HepG2 (cell line): ENCODE measurements at regions not wholly inside any gene's neighbourhood (a gene's known extent, or its start where the extent isn't known, plus 50 kb on each side); places are given as distances from the start of the nearest gene placed in this dataset.

Experiments used
- ATAC-seq: fragments of 200-7000 bp; cut with Tn5 transposase; 3 replicates; pipeline ENCODE4 v1.9.1; 2020; ENCODE audit warnings: mild to moderate bottlenecking, moderate library complexity
- BruUV-seq: library from RNA; stranded (reverse); fragments of 400-500 nt; replicated peaks from 2 replicates; lab custom pipeline; 2021; lab: Mats Ljungman, UMichigan
- CTCF ChIA-PET: fragments of 300-600 bp; formaldehyde crosslinking; extraction: SDS; loops from one replicate; lab custom pipeline; 2021; ENCODE audit warnings: low total read pairs, inconsistent platforms, low intra/inter-chr PET ratio; lab: Yijun Ruan, JAX
- POLR2A ChIA-PET: fragments of 350-600 bp; sonication (Branson Sonifier 250); formaldehyde crosslinking; loops from one replicate; lab custom pipeline; 2020; ENCODE audit warnings: antibody characterized with exemption, inconsistent platforms; lab: Yijun Ruan, JAX
- DNase-seq: peaks from one replicate; pipeline ENCODE4 v3.0.0-alpha.2; 2015; ENCODE audit warnings: low spot score
- FAIRE-seq: peaks from 3 replicates; lab custom pipeline; 2011; peaks lifted over from hg19 to GRCh38; lab: Jason Lieb, UNC
- H2AFZ ChIP-seq: one replicate; pipeline ENCODE4 v1.6.1; 2011; ENCODE audit warnings: low read length, inconsistent platforms
- H3K27ac ChIP-seq: fragments of 300-600 bp; 3 replicates; pipeline ENCODE4 v1.8.0; 2011; ENCODE audit warnings: mixed run types, mild to moderate bottlenecking, mixed read lengths, low read length, inconsistent platforms; ENCODE audit not compliant: insufficient read depth; ENCODE audit errors: extremely low read length
- H3K27me3 ChIP-seq, 2 experiments: fragments of 200-600 bp in 1 of 2; 2 replicates in 1 of 2; 3 replicates in 1 of 2; pipeline versions ENCODE4 v1.6.0 to v1.8.0; 2011; ENCODE audit warnings: low read length in 2 of 2, mild to moderate bottlenecking in 2 of 2, moderate library complexity in 2 of 2, inconsistent platforms in 1 of 2; ENCODE audit not compliant: insufficient read depth in 2 of 2, control insufficient read depth in 1 of 2
- H3K36me3 ChIP-seq, 2 experiments: fragments of 200-600 bp in 1 of 2; replicated peaks in 1 of 2; 2 replicates in 1 of 2; 3 replicates in 1 of 2; pipeline versions ENCODE4 v1.5.1 to v1.8.0; 2011; ENCODE audit warnings: low read length in 2 of 2, inconsistent platforms in 1 of 2; ENCODE audit not compliant: insufficient read depth in 2 of 2, control insufficient read depth in 1 of 2
- H3K4me1 ChIP-seq: 2 replicates; pipeline ENCODE4 v1.5.1; 2012; ENCODE audit warnings: low read length, inconsistent platforms; ENCODE audit not compliant: insufficient read depth
- H3K4me2 ChIP-seq: 2 replicates; pipeline ENCODE4 v1.6.0; 2011; ENCODE audit warnings: low read depth, low read length, inconsistent platforms
- H3K4me3 ChIP-seq, 3 experiments: fragments of 200-600 bp in 1 of 3; sonication (generic), shearing (Covaris generic) in 1 of 3; replicated peaks in 1 of 3; 2 replicates each; pipeline ENCODE4 v1.5.1; 2011 to 2016; ENCODE audit warnings: low read length in 3 of 3, inconsistent platforms in 2 of 3, low read depth in 2 of 3, mild to moderate bottlenecking in 2 of 3, control low read depth in 1 of 3, mixed read lengths in 1 of 3; ENCODE audit not compliant: insufficient read depth in 1 of 3
- H3K79me2 ChIP-seq: one replicate; pipeline ENCODE4 v1.6.1; 2011; ENCODE audit warnings: low read length, inconsistent platforms; ENCODE audit not compliant: insufficient read depth
- H3K9ac ChIP-seq: 2 replicates; pipeline ENCODE4 v1.6.0; 2011; ENCODE audit warnings: mild to moderate bottlenecking, low read depth, low read length, inconsistent platforms; ENCODE audit not compliant: insufficient read depth
- H3K9me3 ChIP-seq: 2 replicates; pipeline ENCODE4 v1.5.1; 2012; ENCODE audit warnings: mild to moderate bottlenecking, low read length
- H4K20me1 ChIP-seq: 2 replicates; pipeline ENCODE4 v1.6.0; 2011; ENCODE audit warnings: inconsistent platforms, mild to moderate bottlenecking, low read length, moderate library complexity; ENCODE audit not compliant: insufficient read depth
- BCL6 ChIP-seq: IDR thresholded peaks from 2 replicates; pipeline ENCODE4 v1.6.1; 2016; ENCODE audit warnings: missing genetic modification reagents, missing compliant biosample characterization
- CCDC6 ChIP-seq: sonication (generic); formaldehyde crosslinking; IDR thresholded peaks from 2 replicates; pipeline ENCODE4 v1.8.1; 2022; ENCODE audit warnings: mild to moderate bottlenecking, missing genetic modification reagents, moderate library complexity
- CREBL2 ChIP-seq: sonication (generic); formaldehyde crosslinking; IDR thresholded peaks from 2 replicates; pipeline ENCODE4 v1.8.1; 2023; ENCODE audit warnings: missing genetic modification reagents, mild to moderate bottlenecking, borderline replicate concordance
- GPBP1L1 ChIP-seq: sonication (generic); formaldehyde crosslinking; IDR thresholded peaks from 2 replicates; pipeline ENCODE4 v1.5.0; 2020; ENCODE audit warnings: mild to moderate bottlenecking, missing genetic modification reagents
- KDM6A ChIP-seq: IDR thresholded peaks from 2 replicates; pipeline ENCODE4 v1.6.1; 2016; ENCODE audit warnings: low read depth
- LBX2 ChIP-seq: sonication (generic); formaldehyde crosslinking; IDR thresholded peaks from 2 replicates; pipeline ENCODE4 v1.5.0; 2020; ENCODE audit warnings: missing genetic modification reagents, mild to moderate bottlenecking, borderline replicate concordance
- SNAPC4 ChIP-seq: sonication (generic); formaldehyde crosslinking; IDR thresholded peaks from 2 replicates; pipeline ENCODE4 v1.4.0; 2020; ENCODE audit warnings: mild to moderate bottlenecking, missing genetic modification reagents
- TP53 ChIP-seq: sonication (generic); formaldehyde crosslinking; conservative IDR thresholded peaks from 2 replicates; pipeline ENCODE4 v1.4.0; 2020; ENCODE audit warnings: missing genetic modification reagents
- XRCC5 ChIP-seq: fragments of 200-400 bp; formaldehyde crosslinking; optimal IDR thresholded peaks from 2 replicates; pipeline ENCODE3; 2017; ENCODE audit warnings: mild to moderate bottlenecking, low read length
- ZBTB34 ChIP-seq: sonication (generic); formaldehyde crosslinking; IDR thresholded peaks from 2 replicates; pipeline ENCODE4 v1.8.0; 2022; ENCODE audit warnings: mild to moderate bottlenecking, missing genetic modification reagents
- ZNF180 ChIP-seq: sonication (generic); formaldehyde crosslinking; IDR thresholded peaks from 2 replicates; pipeline ENCODE4 v1.4.0; 2020; ENCODE audit warnings: low read depth, missing genetic modification reagents, borderline replicate concordance
- ZNF292 ChIP-seq: sonication (generic); formaldehyde crosslinking; IDR thresholded peaks from 2 replicates; pipeline ENCODE4 v1.8.1; 2022; ENCODE audit warnings: mild to moderate bottlenecking, low read depth, missing genetic modification reagents, borderline replicate concordance
- ZNF44 ChIP-seq: sonication (generic); formaldehyde crosslinking; IDR thresholded peaks from 2 replicates; pipeline ENCODE4 v1.5.1; 2020; ENCODE audit warnings: mild to moderate bottlenecking, missing genetic modification reagents
- ZNF850 ChIP-seq: sonication (generic); formaldehyde crosslinking; conservative IDR thresholded peaks from 2 replicates; pipeline ENCODE4 v1.9.0; 2021; ENCODE audit warnings: mild to moderate bottlenecking, missing genetic modification reagents
- WGBS: methylation state at CpG from one replicate; pipeline ENCODE4 v1.1.6; 2017; ENCODE audit warnings: low lambda C conversion rate; 5-methylcytosine and 5-hydroxymethylcytosine counted together
- in situ Hi-C: cut with HindIII; loops from 2 replicates; pipeline ENCODE4 v1.10.0; 2017; ENCODE audit warnings: low pct_unique_long_range_greater_than_20kb; ENCODE audit not compliant: extremely low pct_ligation_motif_present
- intact Hi-C: fragments of 100-400 bp; cut with micrococcal nuclease; formaldehyde crosslinking; loops from one replicate; pipeline ENCODE4 v1.10.0; 2022; ENCODE audit not compliant: unreplicated experiment

- no peaks in the 10 kb centered on the region for H3K79me2 ChIP-seq
- ChIA-PET POLR2A (no interaction called here), CTCF (no interaction called here)
- FAIRE-seq, result no peak
- intact Hi-C loops, result no loop called here
- H3K36me3 ChIP-seq, result no peaks in the 10 kb centered on the region
- DNase-seq, result no peak
- H3K4me1 ChIP-seq, result no peaks in the 10 kb centered on the region
- no peak overlapping the region for H3K4me2 ChIP-seq
- H3K27me3 ChIP-seq, result no peaks in the 10 kb centered on the region
- no peak overlapping the region for H2AFZ ChIP-seq
- H3K27ac ChIP-seq, result no peak overlapping the region
- no peaks in the 10 kb centered on the region for H4K20me1 ChIP-seq
- in situ Hi-C loops, result no loop called here
- H3K9ac ChIP-seq, result no peak overlapping the region
- TF ChIP-seq TP53 (CRISPR knock-in tag) (no peak), ZBTB34 (CRISPR knock-in tag) (no peak), KDM6A (CRISPR knock-in tag) (no peak), SNAPC4 (CRISPR knock-in tag) (no peak), LBX2 (no peak), CREBL2 (CRISPR knock-in tag) (no peak), ZNF850 (CRISPR knock-in tag) (no peak), ZNF180 (CRISPR knock-in tag) (no peak), BCL6 (CRISPR knock-in tag) (no peak), ZNF292 (CRISPR knock-in tag) (no peak), ZNF44 (CRISPR knock-in tag) (no peak), CCDC6 (CRISPR knock-in tag) (no peak), GPBP1L1 (CRISPR knock-in tag) (no peak), XRCC5 (no peak)
- ATAC-seq, result no peak
- no TSS peak for BruUV-seq
- H3K9me3 ChIP-seq, result no peaks in the 10 kb centered on the region
- WGBS, result 7% methylated on average over 4 of the region's 4 CpGs
- H3K4me3 ChIP-seq, result no peak overlapping the region
Measured at GRCh38 chr11:28815110-28815509, 706.9 kb downstream of the METTL15 start.
